Osteocyte (in vitro differentiated cells): ENCODE measurements at regions not wholly inside any gene's neighbourhood (a gene's known extent, or its start where the extent isn't known, plus 50 kb on each side); places are given as distances from the start of the nearest gene placed in this dataset.
"Not testable (repeated sequence)": the region's sequence is repeated elsewhere in the genome, so short reads cannot be mapped to it uniquely, and the experiment has no call there.

Experiments
- DNase-seq: peaks from one replicate; pipeline ENCODE4 v3.0.0; 2021; ENCODE audit warnings: mixed read lengths; ENCODE audit not compliant: unreplicated experiment; ENCODE audit errors: extremely low spot score
- H3K27ac Mint-ChIP-seq: one replicate; pipeline ENCODE4 v1.8.0; 2021; ENCODE audit warnings: mild to moderate bottlenecking, mixed read lengths; ENCODE audit not compliant: unreplicated experiment
- H3K27me3 Mint-ChIP-seq: one replicate; pipeline ENCODE4 v1.8.0; 2021; ENCODE audit warnings: mixed read lengths; ENCODE audit not compliant: unreplicated experiment
- H3K36me3 Mint-ChIP-seq: one replicate; pipeline ENCODE4 v1.8.0; 2021; ENCODE audit warnings: mixed read lengths; ENCODE audit not compliant: unreplicated experiment
- H3K4me1 Mint-ChIP-seq: one replicate; pipeline ENCODE4 v1.8.0; 2021; ENCODE audit warnings: mixed read lengths; ENCODE audit not compliant: unreplicated experiment
- H3K4me3 Mint-ChIP-seq: one replicate; pipeline ENCODE4 v1.8.0; 2021; ENCODE audit warnings: mild to moderate bottlenecking, moderate library complexity, mixed read lengths; ENCODE audit not compliant: unreplicated experiment
- H3K9me3 Mint-ChIP-seq: one replicate; pipeline ENCODE4 v1.8.0; 2021; ENCODE audit warnings: mixed read lengths; ENCODE audit not compliant: unreplicated experiment
- TF ChIP-seq, protein P1 (sequence below): fragments of 200-600 bp; sonication (generic); IDR thresholded peaks from 2 replicates; pipeline ENCODE4 v1.5.0; 2021; ENCODE audit warnings: antibody characterized with exemption, mild to moderate bottlenecking, moderate library complexity

- TF ChIP-seq, protein P1, sequence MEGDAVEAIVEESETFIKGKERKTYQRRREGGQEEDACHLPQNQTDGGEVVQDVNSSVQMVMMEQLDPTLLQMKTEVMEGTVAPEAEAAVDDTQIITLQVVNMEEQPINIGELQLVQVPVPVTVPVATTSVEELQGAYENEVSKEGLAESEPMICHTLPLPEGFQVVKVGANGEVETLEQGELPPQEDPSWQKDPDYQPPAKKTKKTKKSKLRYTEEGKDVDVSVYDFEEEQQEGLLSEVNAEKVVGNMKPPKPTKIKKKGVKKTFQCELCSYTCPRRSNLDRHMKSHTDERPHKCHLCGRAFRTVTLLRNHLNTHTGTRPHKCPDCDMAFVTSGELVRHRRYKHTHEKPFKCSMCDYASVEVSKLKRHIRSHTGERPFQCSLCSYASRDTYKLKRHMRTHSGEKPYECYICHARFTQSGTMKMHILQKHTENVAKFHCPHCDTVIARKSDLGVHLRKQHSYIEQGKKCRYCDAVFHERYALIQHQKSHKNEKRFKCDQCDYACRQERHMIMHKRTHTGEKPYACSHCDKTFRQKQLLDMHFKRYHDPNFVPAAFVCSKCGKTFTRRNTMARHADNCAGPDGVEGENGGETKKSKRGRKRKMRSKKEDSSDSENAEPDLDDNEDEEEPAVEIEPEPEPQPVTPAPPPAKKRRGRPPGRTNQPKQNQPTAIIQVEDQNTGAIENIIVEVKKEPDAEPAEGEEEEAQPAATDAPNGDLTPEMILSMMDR, result no peak
- Mint-ChIP-seq H3K36me3 (no peaks in the 10 kb centered on the region), H3K27me3 (no peaks in the 10 kb centered on the region), H3K4me3 (no peak overlapping the region), H3K27ac (no peak overlapping the region), H3K9me3 (no peaks in the 10 kb centered on the region), H3K4me1 (peaks cover 21% of the 10 kb centered on the region)
- DNase-seq, result no peak
These were observed 84.8 kb downstream of the ADAMTS15 start for GRCh38 chr11:130533113-130533798.

DNA sequence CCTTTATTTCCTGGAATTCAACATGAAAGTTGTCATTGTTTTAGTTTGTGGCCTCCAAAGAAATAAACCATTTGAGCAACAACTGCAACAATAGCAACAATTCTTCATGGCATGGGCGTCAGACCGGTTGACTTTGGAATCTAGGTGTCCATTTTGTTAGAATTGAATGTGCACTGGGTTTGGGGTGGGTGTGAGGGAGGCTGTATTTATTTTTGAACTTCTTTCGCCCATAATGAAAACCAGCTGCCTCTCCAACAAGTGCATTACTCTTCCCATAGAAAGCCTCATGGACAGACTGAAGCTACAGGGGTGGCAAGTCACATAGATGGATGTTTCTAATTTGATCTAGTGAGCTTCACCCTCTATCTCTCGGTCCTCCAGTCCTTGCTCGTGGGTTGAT is 85.4 kb downstream of the ADAMTS15 start:
- Mint-ChIP-seq H3K27ac (no peak overlapping the region), H3K4me1 (peaks cover 15% of the 10 kb centered on the region), H3K9me3 (no peaks in the 10 kb centered on the region), H3K36me3 (peaks cover 3% of the 10 kb centered on the region), H3K27me3 (no peaks in the 10 kb centered on the region), H3K4me3 (no peak overlapping the region)
- no peak for DNase-seq
- TF ChIP-seq, protein P1, result no peak

DNA sequence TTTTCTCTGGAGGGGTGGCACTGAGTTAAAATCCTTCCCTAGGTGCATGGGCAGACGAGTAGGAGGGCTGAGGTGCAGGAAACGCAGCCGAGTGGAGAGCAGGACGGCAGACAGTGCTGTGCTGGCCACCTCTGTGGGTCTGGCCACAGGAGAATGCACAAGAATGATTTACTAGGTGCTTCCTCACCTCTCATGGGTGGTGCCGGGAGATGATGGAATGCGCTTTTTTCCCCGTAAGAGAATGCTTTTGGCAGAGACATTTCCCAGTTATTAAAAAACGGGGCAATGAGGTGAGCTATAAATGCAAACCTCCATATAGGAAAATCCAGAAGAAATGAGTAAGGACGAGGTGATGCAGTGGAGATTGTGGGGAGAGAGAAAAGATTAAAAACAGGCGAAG is 86.1 kb downstream of the ADAMTS15 start:
- TF ChIP-seq, protein P1, result no peak
- H3K9me3 Mint-ChIP-seq, result no peaks in the 10 kb centered on the region
- no peak overlapping the region for H3K4me3 Mint-ChIP-seq
- peaks cover 3% of the 10 kb centered on the region for H3K36me3 Mint-ChIP-seq
- H3K4me1 Mint-ChIP-seq, result peaks cover 12% of the 10 kb centered on the region
- H3K27ac Mint-ChIP-seq, result no peak overlapping the region
- H3K27me3 Mint-ChIP-seq, result no peaks in the 10 kb centered on the region
- no peak for DNase-seq

GRCh38 chr11:130535520-130535919 is 87.1 kb downstream of the ADAMTS15 start:
- Mint-ChIP-seq H3K27ac (no peak overlapping the region), H3K4me1 (peaks cover 12% of the 10 kb centered on the region), H3K36me3 (peaks cover 3% of the 10 kb centered on the region), H3K4me3 (no peak overlapping the region), H3K27me3 (no peaks in the 10 kb centered on the region), H3K9me3 (no peaks in the 10 kb centered on the region)
- TF ChIP-seq, protein P1, result no peak
- DNase-seq, result no peak

DNA sequence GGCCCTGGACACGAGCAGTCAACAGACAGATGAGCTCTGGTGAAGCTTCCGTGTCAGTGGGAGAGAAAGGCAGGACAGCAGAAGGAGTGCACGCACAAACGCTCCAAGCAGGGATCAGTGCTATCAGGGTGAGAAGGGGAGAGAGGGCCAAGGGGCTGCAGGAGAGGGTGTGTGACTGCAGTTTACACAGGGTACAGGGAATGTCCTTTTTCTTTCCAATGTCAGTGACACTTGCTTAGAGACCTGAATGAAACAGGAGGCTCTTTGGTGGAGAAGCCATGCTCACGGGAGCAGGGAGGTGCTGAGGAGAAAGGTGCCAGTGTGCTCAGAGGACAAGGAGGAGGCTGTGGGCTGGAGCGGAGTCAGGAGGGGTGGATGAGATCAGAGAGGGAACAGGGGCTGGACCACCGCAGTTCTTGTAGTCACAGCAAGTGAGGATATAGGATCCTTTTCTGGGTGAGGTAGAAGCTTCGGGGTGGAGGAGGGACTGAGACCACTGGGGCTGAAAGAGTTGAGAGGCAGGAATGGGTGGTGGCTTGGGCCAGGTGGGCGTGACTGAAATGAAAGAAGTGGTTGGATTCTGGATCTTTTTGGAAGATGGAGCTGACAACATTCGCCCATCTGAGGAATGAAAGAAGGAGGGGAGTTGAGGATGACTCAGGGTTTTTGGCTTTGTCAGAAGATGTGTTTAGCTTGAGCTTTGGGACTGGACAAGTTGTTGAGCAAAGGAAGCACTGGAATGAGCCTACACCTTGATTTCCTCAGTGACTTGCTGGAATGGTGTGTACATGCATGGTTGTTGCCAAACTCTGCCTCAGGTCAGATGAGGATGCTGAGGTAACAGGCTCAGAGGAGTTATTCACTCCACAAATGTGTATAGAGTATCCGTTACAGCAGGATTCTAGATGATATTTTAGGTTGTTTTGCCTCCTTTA is 87.9 kb downstream of the ADAMTS15 start:
- H3K27ac Mint-ChIP-seq, result no peak overlapping the region
- H3K4me3 Mint-ChIP-seq, result no peak overlapping the region
- peaks cover 12% of the 10 kb centered on the region for H3K4me1 Mint-ChIP-seq
- no peaks in the 10 kb centered on the region for H3K27me3 Mint-ChIP-seq
- TF ChIP-seq, protein P1, result no peak
- DNase-seq, result no peak
- no peaks in the 10 kb centered on the region for H3K9me3 Mint-ChIP-seq
- peaks cover 3% of the 10 kb centered on the region for H3K36me3 Mint-ChIP-seq

- H3K27ac Mint-ChIP-seq, H3K4me3 Mint-ChIP-seq, H3K36me3 Mint-ChIP-seq, DNase-seq, H3K4me1 Mint-ChIP-seq, H3K27me3 Mint-ChIP-seq, H3K9me3 Mint-ChIP-seq: not testable (repeated sequence)
These were observed 91.2 kb downstream of the ADAMTS15 start for GRCh38 chr11:130539680-130540079.
